HG02981 (cell line): ENCODE measurements at regions not wholly inside any gene's neighbourhood (a gene's known extent, or its start where the extent isn't known, plus 50 kb on each side); places are given as distances from the start of the nearest gene placed in this dataset.
"Not testable (repeated sequence)": the region's sequence is repeated elsewhere in the genome, so short reads cannot be mapped to it uniquely, and the experiment has no call there.

ENCODE experiments used
- ATAC-seq: cut with Tn5 transposase; IDR thresholded peaks from one replicate; pipeline ENCODE4 v1.9.1; 2021; ENCODE audit warnings: mild to moderate bottlenecking, moderate library complexity; ENCODE audit not compliant: unreplicated experiment

GRCh38 chr17:63286254-63286653 is 159.9 kb downstream of the CYB561 start:
- ATAC-seq = no peak

DNA sequence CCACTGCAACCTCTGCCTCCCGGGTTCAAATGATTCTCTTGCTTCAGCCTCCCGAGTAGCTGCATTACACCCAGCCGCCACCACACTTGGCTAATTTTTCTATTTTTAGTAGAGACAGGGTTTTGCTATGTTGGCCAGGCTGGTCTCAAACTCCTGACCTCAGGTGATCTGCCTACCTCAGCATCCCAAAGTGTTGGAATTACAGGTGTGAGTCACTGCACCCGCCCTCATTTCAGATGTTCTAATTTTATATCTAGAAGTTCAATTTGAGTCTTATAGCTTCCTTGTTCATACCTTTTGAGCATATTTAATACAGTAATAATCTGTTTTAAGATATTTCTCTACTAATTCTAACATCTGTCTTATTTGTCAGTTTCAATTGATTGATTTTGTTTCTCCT is 159.1 kb downstream of the CYB561 start:
- not testable (repeated sequence) for ATAC-seq

GRCh38 chr17:63289931-63290330 is 156.2 kb downstream of the CYB561 start:
- ATAC-seq = no peak

DNA sequence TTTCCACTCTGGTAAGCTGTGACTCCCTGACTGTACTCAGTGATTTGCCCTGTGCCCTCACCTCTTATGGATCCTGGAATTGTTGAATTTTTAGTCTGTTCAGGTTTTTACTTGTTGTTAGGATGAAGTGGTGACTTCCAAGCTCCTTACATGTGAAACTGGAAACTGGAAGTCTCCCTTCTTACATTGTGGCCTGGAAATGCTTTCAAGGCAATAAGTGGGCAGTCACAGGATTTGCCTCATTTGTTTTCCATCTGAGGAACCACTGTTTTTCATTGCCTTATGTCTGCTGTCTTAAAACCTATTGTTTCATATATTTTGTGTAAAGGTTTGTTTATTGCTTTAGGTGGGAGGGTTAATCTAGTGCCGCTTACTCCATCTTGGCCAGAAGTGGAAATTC is 155.8 kb downstream of the CYB561 start:
- ATAC-seq = no peak

- no peak for ATAC-seq
Observed at GRCh38 chr17:63290784-63291183, 155.3 kb downstream of the CYB561 start.

DNA sequence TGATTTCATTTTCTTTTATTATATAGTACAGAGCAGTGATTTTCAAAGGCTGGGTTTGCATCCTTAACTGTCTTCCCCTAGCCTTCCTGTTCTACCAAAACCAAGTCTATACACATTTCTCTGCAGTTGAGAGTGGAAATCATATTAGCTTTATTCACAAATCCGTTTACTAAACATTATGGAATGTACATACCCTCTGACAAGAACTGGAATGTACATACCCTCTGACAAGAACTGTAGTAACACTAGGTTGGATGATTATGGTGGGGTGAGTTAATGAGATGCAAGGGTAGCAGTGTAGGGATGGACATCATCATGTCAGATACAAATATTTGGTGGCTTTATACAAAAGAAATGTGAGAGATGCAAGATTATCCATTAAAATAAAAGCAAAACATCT is 154.8 kb downstream of the CYB561 start:
- ATAC-seq = no peak

GRCh38 chr17:63292421-63292820 is 153.7 kb downstream of the CYB561 start:
- no peak for ATAC-seq

- no peak for ATAC-seq
Observed at GRCh38 chr17:63293323-63294075, 152.6 kb downstream of the CYB561 start.

- no peak for ATAC-seq
Observed at GRCh38 chr17:63294776-63295175, 151.3 kb downstream of the CYB561 start.

GRCh38 chr17:63295288-63295687 is 150.8 kb downstream of the CYB561 start:
- no peak for ATAC-seq

GRCh38 chr17:63295839-63296590 is 150.1 kb downstream of the CYB561 start:
- no peak for ATAC-seq

DNA sequence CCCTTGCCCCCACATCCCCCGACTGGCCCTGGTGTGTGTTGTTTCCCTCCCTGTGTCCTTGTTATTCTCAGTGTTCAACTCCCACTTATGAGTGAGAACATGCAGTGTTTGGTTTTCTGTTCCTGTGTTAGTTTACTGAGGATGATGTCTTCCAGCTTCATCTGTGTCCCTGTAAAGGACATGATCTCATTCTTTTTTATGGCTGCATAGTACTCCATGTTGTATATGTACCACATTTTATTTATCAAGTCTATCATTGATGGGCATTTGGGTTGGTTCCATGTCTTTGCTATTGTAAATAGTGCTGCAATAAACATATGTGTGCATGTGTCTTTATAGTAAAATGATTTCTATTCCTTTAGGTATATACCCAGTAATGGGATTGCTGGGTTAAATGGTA is 147.2 kb downstream of the CYB561 start:
- not testable (repeated sequence) for ATAC-seq

DNA sequence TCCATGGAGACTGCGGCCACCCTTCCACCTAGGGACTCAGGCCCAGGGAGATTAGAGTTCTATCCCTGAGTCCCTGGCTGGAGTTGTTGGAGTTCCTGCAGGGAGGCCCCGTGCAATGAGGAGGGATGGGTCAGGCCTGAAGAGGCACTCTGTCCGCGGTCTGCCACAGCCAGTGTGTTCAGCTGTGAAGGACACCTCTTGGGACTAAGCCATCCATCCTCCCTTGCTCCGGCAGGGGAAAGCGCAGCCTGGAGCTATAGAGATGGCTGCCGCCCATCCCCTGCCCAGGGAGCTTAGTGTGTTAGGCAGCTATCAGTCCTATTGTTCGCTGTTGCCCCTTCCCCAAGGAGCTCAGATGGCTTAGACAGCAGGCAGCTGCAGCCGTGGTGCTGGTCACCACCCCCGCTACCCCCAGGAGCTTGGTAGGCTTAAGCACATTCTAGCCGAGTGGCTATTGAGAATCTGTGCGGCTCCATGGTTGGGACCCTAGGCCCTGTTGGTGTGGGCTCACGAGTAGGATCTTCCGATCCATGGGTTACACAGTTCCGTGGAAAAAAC is 141.3 kb downstream of the CYB561 start:
- ATAC-seq = no peak

- ATAC-seq = no peak
Observed at GRCh38 chr17:63305857-63306256, 140.2 kb downstream of the CYB561 start.

DNA sequence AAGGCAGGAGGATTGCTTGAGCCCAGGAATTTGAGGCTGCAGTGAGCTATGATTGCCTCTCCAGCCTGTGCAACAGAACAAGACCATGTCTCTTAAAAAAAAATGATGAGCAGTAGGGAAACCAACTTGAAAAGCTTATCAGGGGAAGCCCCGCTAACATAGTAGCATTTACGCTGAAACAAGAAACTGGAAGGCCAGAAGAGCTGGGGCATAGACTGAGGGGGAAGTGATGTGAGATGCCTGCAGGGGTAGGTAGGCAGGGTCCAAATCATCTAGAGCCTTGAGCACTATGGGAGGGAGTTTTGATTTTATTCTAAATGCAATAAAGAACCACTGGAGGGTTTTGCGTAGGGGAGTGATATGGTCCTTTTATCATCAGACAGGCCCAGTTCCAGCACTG is 139.3 kb downstream of the CYB561 start:
- ATAC-seq = no peak

GRCh38 chr17:63308272-63308671 is 137.8 kb downstream of the CYB561 start:
- ATAC-seq = no peak

DNA sequence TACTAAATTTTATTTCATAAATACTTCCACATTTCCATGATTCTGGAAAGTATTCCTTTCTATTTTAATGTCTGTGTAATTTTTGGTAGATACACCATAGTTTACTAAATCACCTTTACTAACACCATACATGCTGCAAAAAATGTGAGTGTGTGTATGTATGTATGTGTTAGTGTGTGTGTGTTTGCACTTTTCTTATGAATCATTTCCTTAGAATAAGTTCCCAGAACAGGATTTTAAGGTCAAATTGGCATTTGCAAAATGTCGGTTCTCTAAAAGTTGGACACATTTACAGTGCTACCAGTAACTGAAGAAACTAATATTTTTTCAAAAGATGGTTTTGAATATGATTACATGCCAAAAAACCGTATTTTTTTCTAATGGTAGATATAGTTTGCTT is 137.1 kb downstream of the CYB561 start:
- no peak for ATAC-seq

- no peak for ATAC-seq
Observed at GRCh38 chr17:63311416-63311937, 134.6 kb downstream of the CYB561 start.

GRCh38 chr17:63314761-63315160 is 131.3 kb downstream of the CYB561 start:
- no peak for ATAC-seq

DNA sequence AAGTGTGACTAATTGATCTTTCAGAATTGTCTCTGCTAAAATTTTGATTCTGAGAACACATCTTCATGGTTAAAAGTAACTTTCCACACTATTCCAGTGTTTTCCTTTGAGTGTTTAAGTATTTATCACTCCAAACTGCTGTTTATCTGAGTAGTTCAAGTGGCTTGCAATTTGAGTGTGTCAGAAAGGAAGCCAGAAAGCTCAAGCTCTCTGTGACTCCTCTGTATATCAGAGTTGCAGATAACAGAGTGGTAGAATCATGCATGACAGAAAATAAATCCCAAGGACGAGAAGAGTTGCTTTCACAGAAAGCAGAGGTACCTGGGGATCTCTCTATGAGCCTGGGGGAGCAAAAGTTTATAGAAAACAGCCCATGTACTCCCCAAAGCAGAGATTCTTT is 130.0 kb downstream of the CYB561 start:
- no peak for ATAC-seq

DNA sequence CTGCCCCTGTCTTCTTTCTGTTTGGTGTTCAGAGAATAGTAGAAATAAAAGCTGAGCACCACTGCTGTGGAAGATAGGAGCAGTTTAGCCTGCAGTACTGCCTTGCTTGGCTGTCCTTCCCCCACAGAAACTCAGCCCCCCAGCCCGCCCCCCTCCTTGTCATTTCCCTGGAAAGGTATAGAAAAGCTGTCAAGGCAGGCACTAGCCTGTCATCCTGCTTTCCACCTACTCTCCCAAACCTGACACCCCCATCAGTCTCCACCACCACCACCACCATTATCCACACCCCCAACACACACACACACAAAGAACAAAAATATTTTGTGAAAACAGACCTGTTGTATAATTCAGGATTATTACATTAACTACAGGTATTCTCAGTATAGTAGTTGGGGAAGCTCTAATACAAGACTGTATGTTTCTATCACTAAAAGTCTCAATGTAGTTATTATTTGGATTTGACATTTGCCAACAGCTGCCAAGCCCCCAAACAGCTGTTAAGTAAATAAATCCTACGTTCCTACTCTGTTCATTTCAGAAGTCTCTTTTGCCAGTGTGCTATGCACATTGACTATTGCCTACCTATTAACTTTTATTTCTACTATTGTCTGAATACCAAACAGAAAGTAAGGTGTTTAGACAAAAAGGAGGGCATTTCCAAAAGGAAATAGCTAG is 128.8 kb downstream of the CYB561 start:
- no peak for ATAC-seq
